Stomach (tissue), 8 donors: ENCODE measurements at regions not wholly inside any gene's neighbourhood (a gene's known extent, or its start where the extent isn't known, plus 50 kb on each side); places are given as distances from the start of the nearest gene placed in this dataset.
A peak's percentile ranks its signal among the peaks of the same experiment; 100 is the strongest.

Experiments
- DNase-seq, 2 donors: peaks; one replicate each; pipeline versions ENCODE4 v3.0.0 to v3.0.0-alpha.2; 2013 to 2019
- H3K27ac ChIP-seq, 5 donors: fragments of 200-600 bp in 4 of 5; sonication (generic) in 4 of 5; one replicate each; pipeline ENCODE4 v1.5.1; 2013 to 2019; ENCODE audit warnings: mild to moderate bottlenecking in 1 of 5, moderate library complexity in 1 of 5
- H3K27me3 ChIP-seq, 3 donors: fragments of 200-600 bp; sonication (generic); one replicate each; pipeline ENCODE4 v1.5.1; 2017 to 2019; ENCODE audit warnings: mixed run types in 1 of 3
- H3K36me3 ChIP-seq, 4 donors: fragments of 200-600 bp; sonication (generic); 1 replicate in 3 of 4; 2 replicates in 1 of 4; pipeline ENCODE4 v1.5.1; 2016 to 2019
- H3K4me1 ChIP-seq, 4 donors: fragments of 200-600 bp; sonication (generic); one replicate each; pipeline ENCODE4 v1.5.1; 2016 to 2019
- H3K4me3 ChIP-seq, 4 donors: fragments of 200-600 bp; sonication (generic) in 3 of 4; one replicate each; pipeline ENCODE4 v1.5.1; 2016 to 2019; ENCODE audit warnings: mild to moderate bottlenecking in 1 of 4
- H3K9me3 ChIP-seq, 4 donors: fragments of 200-600 bp; sonication (generic); one replicate each; pipeline ENCODE4 v1.5.1; 2016 to 2019
- EP300 ChIP-seq: sonication (generic); formaldehyde crosslinking; IDR thresholded peaks from one replicate; pipeline ENCODE4 v1.6.1; 2017; ENCODE audit warnings: antibody characterized with exemption
- POLR2A ChIP-seq, 4 donors: fragments of 450-650 bp; IDR thresholded peaks; one replicate each; pipeline ENCODE4 v1.6.1; 2016; ENCODE audit warnings: antibody characterized with exemption in 4 of 4, control low read depth in 2 of 4, mild to moderate bottlenecking in 1 of 4, moderate library complexity in 1 of 4
- POLR2AphosphoS5 ChIP-seq, 3 donors: sonication (generic); formaldehyde crosslinking; IDR thresholded peaks; one replicate each; pipeline ENCODE4 v1.6.1; 2016; ENCODE audit warnings: antibody characterized with exemption in 3 of 3
- WGBS, 5 donors: extraction: QIAGEN DNeasy Blood & Tissue Kit in 3 of 5; methylation state at CpG; one replicate each; pipeline versions ENCODE4 v1.1.5 to v1.1.7; 2013 to 2018; 5-methylcytosine and 5-hydroxymethylcytosine counted together
- intact Hi-C: fragments of 100-400 bp; cut with DNase I; formaldehyde crosslinking; loops from one replicate; pipeline ENCODE4 v1.15.1; 2023; ENCODE audit warnings: low total_unique reads
- TF ChIP-seq, protein P1 (sequence below), 7 experiments: fragments of 450-650 bp in 4 of 7; fragments of 200-600 bp in 3 of 7; sonication (generic) in 3 of 7; IDR thresholded peaks; one replicate each; pipeline ENCODE4 v1.5.1; 2016 to 2019; ENCODE audit warnings: antibody characterized with exemption in 7 of 7, control low read depth in 2 of 7, mild to moderate bottlenecking in 1 of 7
- donor health status: healthy with polysubstance abuse.
- donor health status: Bipolar disorder and iron deficiency.
- donor health status: healthy.

DNA sequence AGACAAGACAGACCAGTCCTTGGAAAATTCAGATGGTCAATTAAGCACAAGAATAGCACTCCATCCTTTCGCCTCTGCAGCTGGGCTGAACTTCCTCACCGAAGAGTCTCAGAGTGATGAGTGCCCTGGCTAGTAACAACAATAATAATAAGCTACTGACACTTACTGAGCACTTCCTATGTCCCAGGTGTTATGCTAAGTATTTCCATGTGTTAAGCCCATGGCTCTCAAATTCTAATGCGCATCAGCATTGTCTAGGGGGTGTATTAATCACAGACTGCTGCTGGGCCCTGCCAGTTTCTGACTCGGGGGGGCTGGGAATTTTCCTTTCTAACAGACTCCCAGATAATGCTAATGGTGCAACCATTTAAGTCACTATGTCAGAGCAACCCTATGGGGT, 118.2 kb upstream of the LRFN2 start:
- 82 to 93% (median 88%) methylated on average over 4 of the region's 4 CpGs for WGBS, 5 donors
- TF ChIP-seq POLR2AphosphoS5 (IDR thresholded peaks at IDR 0.05) (no peak), POLR2A (IDR thresholded peaks at IDR 0.05) (no peak), EP300 (no peak)
- TF ChIP-seq, protein P1, sequence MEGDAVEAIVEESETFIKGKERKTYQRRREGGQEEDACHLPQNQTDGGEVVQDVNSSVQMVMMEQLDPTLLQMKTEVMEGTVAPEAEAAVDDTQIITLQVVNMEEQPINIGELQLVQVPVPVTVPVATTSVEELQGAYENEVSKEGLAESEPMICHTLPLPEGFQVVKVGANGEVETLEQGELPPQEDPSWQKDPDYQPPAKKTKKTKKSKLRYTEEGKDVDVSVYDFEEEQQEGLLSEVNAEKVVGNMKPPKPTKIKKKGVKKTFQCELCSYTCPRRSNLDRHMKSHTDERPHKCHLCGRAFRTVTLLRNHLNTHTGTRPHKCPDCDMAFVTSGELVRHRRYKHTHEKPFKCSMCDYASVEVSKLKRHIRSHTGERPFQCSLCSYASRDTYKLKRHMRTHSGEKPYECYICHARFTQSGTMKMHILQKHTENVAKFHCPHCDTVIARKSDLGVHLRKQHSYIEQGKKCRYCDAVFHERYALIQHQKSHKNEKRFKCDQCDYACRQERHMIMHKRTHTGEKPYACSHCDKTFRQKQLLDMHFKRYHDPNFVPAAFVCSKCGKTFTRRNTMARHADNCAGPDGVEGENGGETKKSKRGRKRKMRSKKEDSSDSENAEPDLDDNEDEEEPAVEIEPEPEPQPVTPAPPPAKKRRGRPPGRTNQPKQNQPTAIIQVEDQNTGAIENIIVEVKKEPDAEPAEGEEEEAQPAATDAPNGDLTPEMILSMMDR (IDR thresholded peaks at IDR 0.05): no peak
- Histone ChIP-seq H3K36me3 (no peaks in the 10 kb centered on the region), H3K4me3 (no peak overlapping the region), H3K27me3 (peaks cover 0 to 9% (median 0%) of the 10 kb centered on the region in 3 donors), H3K27ac (no peak overlapping the region), H3K4me1 (peaks cover 0 to 12% (median 3%) of the 10 kb centered on the region in 4 donors), H3K9me3 (no peaks in the 10 kb centered on the region)
- no peak for DNase-seq
- intact Hi-C loops: no loop called here

DNA sequence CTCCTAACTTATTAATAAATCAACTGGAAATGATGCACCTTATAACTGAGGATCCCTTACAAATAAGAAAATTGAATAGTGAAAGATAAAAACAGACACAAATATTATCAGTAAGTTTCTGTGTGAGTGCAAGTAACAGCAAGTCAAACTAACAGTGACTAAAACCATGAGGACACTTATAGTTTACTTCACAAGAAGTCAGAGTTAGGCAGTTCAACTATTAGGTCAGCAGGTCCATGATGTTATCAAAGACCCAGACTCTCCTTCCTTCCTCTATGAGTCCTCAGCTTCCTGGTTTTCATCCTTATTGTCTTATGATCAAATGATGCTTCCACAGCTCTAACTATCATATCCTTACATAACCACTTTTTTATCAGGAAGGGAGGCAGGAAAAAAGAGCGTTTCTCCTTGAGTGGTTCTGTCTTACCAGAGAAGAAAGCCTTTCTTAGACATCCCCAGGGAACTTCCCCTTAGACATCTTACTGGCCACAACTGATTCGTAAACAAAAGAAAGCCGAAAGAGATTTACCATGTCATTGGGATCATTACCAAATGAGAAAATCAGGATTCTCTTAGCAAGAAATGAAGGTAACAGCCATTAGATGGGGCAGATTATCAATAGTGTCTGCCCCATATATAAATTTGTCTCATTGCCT, 114.3 kb upstream of the LRFN2 start:
- Histone ChIP-seq H3K4me3 (no peak overlapping the region), H3K36me3 (no peaks in the 10 kb centered on the region), H3K4me1 (peaks cover 0 to 5% (median 0%) of the 10 kb centered on the region in 4 donors), H3K27ac (no peak overlapping the region), H3K9me3 (no peaks in the 10 kb centered on the region), H3K27me3 (peaks cover 0 to 9% (median 0%) of the 10 kb centered on the region in 3 donors)
- intact Hi-C loops: no loop called here
- WGBS, 5 donors: 71 to 79% (median 72%) methylated on average over 3 of the region's 3 CpGs
- TF ChIP-seq EP300 (no peak), POLR2A (IDR thresholded peaks at IDR 0.05) (no peak)
- no peak for DNase-seq

DNA sequence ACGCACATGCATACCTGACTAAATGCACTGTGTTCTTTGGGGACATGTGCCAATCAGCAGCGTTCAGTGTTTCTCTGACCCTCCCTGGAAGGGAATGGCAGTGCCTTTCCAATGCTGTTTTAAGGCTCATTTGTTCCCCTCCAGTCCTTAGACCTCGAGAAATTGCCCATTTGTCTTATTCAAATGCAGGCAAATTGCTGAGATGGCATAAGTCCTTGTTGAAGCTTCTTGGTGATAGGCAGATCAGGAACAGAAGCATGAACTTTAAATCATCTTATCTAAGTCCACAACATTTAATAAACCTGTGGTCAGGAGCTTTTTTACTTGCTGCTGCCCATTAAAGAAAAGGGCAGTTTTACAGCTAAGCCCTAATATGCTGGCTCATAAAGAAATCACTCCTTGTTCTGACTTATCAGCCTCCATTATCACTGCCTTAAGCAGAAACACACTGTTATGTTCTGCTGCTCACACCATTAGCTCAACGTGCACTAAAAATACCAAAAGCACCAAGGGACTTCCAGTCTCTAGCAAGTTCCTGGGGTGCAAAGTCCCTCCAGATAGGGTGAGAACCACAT, 112.9 kb upstream of the LRFN2 start:
- H3K4me3 ChIP-seq: no peak overlapping the region
- H3K9me3 ChIP-seq: no peaks in the 10 kb centered on the region
- 32 to 39% (median 33%) methylated on average over 4 of the region's 4 CpGs for WGBS, 5 donors
- DNase-seq: no peak
- H3K27ac ChIP-seq: no peak overlapping the region
- no peak for TF ChIP-seq POLR2A (IDR thresholded peaks at IDR 0.05)
- TF ChIP-seq EP300: no peak
- TF ChIP-seq POLR2AphosphoS5 (IDR thresholded peaks at IDR 0.05): no peak
- TF ChIP-seq, protein P1 (IDR thresholded peaks at IDR 0.05): no peak
- H3K4me1 ChIP-seq: peaks cover 0 to 14% (median 0%) of the 10 kb centered on the region in 4 donors
- no peaks in the 10 kb centered on the region for H3K36me3 ChIP-seq
- intact Hi-C loops: no loop called here
- peaks cover 0 to 9% (median 0%) of the 10 kb centered on the region in 3 donors for H3K27me3 ChIP-seq

DNA sequence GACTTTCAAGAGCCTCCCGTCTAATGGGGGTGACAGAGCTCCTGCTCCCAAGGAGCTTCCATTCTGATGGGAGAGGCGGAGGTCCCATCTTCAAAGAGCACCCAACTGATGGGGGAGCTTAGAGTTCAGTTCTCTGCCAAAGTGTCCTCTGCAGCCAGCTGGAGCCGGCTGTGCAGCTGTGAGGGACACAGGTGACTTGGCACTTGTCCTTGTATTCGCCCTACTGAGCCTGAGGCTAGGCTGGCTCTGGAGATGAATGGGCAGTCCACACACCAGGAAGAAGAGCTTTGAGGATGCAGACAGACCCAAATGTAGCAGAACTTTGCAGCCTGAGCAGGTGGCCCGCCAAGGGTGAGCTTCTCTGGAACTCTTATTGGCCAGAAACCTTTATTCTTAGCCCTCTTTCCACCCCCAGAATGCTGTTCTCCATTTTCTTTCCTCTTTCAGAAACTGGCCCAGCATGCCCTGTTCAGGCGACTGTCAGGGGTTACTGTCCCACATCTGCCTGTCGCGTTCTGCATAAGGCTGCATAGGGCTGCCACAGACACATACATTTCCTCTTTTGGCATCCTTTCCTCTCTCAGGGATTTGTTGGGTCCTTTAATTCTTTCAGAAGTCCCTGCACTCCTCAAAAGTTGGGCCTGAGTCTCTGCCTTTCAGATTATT, 108.7 kb upstream of the LRFN2 start:
- H3K36me3 ChIP-seq: no peaks in the 10 kb centered on the region
- H3K27me3 ChIP-seq: no peaks in the 10 kb centered on the region
- peaks cover 0 to 14% (median 0%) of the 10 kb centered on the region in 4 donors for H3K4me1 ChIP-seq
- no peak for TF ChIP-seq POLR2A (IDR thresholded peaks at IDR 0.05)
- TF ChIP-seq EP300: no peak
- no peak for TF ChIP-seq POLR2AphosphoS5 (IDR thresholded peaks at IDR 0.05)
- TF ChIP-seq, protein P1 (IDR thresholded peaks at IDR 0.05): no peak
- peak overlapping the region in 1 of 5 donors; percentile 29 for H3K27ac ChIP-seq
- no peaks in the 10 kb centered on the region for H3K9me3 ChIP-seq
- WGBS, 5 donors: 69 to 78% (median 77%) methylated on average over 7 to 8 of the region's 8 CpGs
- no peak overlapping the region for H3K4me3 ChIP-seq
- DNase-seq: peak; percentile 30 to 56
- intact Hi-C loops: no loop called here
